HG03103 (cell line): ENCODE measurements at regions not wholly inside any gene's neighbourhood (a gene's known extent, or its start where the extent isn't known, plus 50 kb on each side); places are given as distances from the start of the nearest gene placed in this dataset.
"Not testable (repeated sequence)": the region's sequence is repeated elsewhere in the genome, so short reads cannot be mapped to it uniquely, and the experiment has no call there.

Experiments used
- ATAC-seq: cut with Tn5 transposase; IDR thresholded peaks from one replicate; pipeline ENCODE4 v1.9.1; 2021; ENCODE audit warnings: low read depth; ENCODE audit not compliant: unreplicated experiment

DNA sequence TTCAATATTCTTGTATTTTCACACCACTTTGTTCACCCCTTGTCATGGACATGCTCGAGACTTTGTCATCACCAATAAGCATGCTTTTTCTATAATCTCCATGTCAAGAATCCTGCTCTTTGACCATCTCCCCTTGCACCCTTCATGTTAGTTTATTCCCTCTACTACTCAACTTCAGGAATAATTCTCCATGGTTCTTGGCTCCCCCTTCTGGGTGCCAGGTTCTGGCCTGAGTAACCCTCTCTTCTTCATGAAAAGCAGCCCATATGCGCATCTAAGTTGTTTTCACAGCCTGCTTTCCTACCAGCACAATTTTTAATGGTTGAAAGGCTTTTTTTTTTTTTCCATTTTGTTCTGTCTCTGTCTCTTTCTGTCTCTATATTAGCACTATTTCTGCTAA, 160.7 kb downstream of the LEPR start:
- ATAC-seq = no peak

DNA sequence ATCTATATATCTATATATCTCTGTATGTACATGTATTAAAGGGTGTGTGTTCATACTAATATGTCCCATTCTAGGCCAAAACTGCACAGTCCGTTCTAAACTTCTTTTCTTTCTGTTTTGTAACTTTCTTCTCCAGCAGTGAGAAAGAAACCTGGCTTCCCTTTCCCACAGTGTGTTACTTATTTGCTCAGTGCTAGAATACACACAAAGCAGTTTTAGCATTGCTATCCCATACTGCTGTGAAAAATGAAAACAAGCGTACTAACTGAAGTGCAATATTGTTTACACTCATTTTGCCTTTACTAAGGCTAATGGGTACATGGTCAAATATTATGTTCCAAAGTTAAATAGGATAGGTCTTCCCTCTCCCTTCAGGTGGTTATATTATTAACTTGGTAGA, 163.9 kb downstream of the LEPR start:
- ATAC-seq = no peak

DNA sequence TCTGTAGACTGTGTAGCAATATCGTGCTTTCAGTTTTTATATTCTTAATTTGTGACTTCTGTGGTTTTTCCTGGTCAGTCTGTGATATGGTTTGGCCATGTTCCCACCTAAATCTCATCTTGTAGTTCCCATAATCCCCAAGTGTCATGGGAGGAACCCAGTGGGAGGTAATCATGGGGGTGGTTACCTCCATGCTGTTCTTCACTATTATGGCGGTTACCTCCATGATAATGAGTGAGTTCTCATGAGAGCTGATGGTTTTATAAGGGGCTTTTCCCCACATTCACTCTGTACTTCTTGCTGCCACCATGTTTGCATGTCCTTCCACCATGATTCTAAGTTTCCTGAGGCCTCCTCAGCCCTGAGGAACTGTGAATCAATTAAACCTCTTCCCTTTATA, 169.8 kb downstream of the LEPR start:
- no peak for ATAC-seq

DNA sequence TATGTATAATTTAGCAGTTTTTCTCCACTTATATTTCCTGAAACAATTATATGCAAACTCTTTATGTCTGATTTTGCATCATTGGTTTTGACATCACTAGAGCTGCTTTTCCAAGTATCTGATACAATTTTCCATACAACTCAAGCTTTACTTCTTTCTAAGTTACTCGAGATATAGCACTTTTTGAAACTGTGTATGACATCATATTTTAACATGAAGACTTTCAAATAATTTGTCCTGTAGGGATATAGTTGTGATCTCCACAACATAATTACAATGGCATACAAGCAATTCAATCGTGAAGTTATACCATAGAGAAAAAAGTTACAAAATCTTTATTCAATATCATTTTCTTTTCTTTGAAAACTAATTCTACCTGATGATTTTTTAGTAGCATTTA, 173.0 kb downstream of the LEPR start:
- ATAC-seq = no peak

DNA sequence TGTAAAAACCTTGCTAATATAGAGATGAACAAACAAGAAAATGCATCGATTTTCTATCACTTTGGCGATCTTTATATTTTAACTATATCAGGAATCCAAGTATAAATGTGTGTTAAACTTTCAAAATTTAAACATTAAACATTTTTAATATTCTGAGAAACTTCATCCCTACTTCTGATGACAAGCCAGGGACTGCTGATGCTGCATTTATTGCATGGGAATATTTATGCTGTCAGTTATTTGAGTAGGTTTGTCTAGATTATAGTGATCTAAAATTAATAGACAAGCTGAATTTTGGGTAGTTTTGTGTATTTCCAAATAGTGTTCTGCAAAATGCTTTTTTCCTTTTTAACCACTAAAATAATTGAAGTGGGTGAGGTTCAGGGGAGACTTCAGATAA, 175.3 kb downstream of the LEPR start:
- no peak for ATAC-seq

DNA sequence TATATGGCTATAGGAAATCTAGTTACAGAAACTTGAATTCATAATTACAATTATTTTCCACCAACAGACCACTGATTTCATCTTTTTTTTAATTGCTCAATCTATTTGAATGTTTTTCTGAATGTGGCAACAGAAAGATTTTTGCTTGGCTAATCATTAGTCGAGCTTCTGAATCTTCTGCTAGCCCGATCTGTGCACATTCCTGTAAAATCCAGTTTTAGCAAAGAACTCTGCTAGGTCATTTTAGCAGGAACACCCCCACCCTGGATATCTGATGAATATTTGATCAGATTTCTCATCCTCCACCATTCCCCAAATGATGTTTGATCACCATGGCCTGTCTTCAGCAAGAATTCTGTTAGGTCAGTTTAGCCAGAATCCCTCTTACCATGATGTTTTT, 176.3 kb downstream of the LEPR start:
- ATAC-seq = no peak

DNA sequence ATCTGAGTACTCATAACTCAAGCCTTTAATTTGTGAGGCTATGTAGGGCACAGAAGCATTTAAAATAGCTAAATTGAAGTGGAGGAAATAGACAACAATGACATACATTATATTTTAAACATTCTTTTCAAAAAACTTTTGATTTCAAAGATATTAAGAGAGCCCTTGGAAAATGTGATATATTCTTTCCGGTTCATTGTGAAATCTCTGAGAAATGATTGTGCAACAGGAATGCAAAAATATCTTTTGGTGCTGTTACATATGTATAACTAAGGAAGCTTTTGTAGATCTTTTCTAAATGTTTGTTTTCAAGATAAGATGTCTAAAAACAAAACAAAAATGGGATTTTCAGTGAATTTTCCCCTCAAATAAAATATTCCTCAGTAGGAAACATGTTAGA, 185.2 kb downstream of the LEPR start:
- no peak for ATAC-seq

DNA sequence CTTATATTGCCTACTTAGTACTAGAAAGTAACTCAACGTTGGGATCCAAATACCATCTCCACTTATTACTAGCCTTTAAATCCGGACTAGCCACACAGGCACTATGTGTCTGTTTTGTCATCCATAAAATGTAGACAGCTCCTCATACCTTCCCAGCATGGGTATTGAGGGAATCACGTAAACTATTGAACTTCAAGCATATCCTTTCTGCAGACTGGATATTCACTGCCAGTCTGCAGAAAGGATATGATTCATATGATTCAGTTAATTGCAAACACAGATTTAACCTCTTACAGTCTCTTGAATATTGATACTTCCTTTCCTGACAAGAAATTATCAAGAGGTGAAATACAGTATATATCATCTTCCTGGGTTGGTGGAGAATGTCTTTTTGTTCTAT, 186.0 kb downstream of the LEPR start:
- no peak for ATAC-seq

DNA sequence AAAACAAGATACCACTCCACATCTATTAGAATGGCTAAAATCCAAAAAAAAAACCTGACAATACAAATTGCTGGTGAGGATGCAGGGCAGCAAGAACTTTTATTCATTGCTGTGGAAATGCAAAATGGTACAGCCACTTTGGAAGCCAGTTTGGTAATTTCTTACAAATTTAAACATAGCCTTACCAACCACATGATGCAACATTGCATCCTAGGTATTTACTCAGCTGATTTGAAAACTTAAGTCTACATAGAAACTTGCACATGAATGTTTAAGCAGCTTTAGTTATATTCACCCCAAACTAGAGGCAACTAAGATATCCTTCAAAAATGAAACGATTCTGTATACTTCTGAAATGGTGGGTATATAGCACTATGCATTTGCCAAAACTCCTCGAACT, 178.8 kb upstream of the PDE4B start:
- ATAC-seq = no peak

DNA sequence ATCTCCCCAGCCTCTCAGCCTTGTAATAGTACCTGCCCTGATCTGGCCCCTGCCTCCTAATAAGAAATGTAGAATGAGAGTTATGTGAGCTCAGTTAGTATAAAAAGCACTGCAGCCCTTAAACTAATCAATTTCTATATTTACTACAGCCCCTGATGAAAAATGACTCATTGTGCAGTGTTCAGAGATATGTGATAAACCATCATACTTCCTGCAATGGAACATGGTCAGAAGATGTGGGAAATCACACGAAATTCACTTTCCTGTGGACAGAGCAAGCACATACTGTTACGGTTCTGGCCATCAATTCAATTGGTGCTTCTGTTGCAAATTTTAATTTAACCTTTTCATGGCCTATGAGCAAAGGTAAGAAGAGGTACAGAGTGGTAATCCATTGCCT, 176.8 kb upstream of the PDE4B start:
- no peak for ATAC-seq

DNA sequence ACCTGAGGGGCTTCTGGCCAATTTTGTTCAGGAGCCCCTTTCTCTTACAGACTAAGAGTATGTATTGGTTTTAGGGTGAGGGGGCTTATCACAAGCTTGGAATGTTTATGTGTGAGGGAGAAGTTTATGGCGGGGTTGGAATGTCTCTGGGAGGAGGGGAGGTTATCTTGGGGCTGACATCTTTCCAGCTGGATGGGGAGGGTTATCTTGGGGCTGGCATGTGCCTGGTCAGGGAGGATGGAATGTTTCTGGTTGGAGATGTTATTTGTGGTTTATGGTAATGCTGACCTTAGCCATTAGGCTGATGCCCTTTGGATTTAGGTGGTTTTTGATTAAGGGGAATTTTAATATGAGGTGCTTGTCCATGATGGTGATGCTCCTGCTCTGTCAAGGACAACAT, 171.0 kb upstream of the PDE4B start:
- not testable (repeated sequence) for ATAC-seq

DNA sequence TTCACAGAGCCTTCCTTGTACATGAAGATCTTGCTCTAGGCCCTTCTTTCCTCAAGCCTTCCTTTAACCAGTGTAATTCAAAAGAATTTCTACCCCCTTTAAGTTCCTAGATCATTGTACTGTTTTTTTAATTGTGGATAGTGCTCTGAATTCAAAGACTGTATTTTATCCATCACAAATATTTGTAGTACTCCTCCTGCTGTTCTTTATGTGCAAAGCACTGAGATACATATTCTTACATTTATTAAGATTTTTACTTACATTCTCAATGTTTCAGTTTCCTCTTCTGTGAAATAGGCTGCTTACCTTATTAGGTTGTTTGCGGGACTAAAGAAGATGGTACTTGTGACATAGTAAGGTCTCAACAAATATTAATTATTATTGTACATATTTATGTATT, 168.8 kb upstream of the PDE4B start:
- ATAC-seq = no peak

DNA sequence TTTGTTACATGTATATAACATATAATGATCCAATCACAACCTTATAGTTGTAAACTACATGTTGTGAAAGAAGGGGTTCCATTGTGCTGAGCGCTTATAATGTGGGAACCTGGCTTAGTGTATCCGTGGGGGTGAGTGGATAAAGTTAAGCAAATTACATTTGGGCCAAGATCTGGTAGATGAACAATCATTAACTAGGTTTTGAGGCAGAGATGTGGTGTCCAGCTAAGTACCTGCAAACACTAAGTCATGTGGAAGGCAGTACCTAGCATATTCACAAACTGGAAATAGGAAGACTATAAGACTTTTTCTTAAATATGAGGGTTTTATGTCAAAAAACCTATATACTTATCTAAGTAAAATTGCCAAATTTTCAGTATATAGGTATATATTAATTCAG, 167.2 kb upstream of the PDE4B start:
- no peak for ATAC-seq

DNA sequence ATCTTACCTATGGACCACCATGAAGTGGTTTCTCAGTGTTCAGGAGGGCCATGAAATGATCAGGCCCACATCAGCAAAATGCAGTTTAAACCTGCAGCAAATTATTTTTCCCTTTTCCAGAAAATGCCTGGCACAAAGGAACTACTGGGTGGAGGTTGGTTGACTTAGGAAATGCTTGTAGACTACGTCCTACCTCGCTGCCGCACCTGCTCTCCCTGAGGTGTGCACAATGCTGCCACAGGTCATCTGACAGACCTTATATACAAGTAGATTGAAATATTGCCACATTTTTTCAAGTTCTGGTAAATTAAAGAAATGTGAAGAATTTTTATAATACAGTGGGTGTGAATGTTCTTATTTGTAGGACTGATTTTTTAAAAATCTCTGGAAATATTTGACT, 166.7 kb upstream of the PDE4B start:
- no peak for ATAC-seq

DNA sequence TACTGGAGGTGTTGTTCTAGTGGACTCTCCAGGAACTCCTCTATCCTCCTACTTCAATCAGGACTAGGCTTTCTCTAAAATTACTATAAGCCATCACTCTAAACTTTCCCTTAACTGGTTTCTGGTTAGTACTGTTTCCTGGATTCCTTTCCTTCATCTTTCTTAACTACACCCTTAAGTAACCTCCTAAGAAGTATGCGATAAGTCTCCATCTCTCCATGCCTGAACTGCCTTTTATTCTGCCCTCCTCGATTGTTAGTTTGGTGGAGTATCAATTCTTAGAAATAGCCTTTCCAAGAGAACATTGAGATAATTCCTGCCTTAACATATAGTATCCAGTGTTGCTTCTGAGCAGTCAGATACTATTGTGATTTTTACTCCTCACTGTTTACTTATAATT, 162.9 kb upstream of the PDE4B start:
- ATAC-seq = no peak

DNA sequence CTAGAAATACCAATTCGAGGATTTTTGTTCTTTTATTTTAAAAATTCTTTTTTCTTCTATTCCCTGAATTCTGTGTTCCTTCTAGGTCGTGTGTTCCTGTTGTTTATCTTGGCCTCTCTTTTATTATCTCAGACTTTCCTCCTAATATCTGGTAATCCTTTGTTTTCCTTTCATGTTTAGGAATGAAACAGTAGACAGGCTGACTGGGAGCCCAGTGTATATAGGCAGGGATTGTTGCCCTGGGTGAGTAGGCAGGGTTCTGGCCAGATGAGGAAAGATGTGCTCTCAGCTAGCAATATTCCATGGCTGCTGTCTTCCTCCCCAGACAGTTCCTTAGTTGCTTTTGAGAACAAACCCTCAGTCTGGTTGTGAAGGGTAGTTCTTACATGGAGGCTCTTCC, 161.8 kb upstream of the PDE4B start:
- ATAC-seq = no peak

DNA sequence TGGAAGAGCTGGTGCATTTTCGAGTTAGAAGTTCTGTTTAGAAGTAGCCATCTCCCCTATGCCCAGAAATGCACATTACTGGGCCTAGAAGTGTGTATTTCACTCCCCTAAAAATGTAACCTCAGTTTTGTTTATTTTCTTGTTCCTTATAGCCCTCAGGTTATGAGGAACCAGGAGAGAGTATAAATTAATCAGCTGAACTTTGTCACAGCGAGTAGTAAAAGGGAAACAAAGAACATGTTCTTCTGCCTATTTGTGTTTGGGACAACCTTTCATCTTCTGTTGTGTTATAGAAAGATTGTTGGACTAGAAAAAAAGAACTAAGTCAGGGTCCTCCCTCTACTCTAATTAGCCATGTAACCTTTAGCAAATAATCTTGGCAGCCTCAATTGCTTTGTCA, 160.5 kb upstream of the PDE4B start:
- ATAC-seq = no peak

DNA sequence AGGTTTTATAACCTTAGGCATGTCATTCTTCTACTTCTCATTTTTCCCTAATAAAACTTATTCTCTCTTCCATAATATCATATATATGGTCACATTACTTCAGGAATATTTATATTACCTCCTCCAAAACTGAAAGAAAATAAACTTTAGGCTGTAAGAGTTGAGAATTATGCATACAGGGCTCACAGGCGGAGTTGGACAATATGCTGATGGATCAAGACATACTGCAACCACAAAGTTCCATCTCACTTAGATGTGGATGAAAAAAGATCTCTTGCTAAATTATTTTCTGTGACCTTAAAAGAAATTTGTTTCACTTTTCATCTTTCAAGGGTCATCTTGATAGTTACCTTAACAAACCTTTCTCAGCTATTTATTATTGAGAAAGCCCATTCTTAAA, 152.6 kb upstream of the PDE4B start:
- ATAC-seq = no peak

DNA sequence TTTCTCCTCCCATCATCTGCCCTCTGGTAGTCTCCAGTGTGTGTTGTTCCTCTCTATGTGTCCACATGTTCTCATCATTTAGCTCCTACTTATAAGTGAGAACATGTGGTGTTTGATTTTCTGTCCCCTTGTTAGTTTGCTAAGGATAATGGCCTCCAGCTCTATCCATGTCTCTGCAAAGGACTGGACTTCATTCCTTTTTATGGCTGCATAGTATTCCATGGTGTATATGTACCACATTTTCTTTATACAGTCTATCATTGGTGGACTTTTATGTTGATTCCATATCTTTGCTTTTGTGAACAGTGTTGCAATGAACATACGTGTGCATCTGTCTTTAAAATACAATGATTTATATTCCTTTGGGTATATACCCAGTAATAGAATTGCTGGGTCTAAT, 143.5 kb upstream of the PDE4B start:
- ATAC-seq = not testable (repeated sequence)

DNA sequence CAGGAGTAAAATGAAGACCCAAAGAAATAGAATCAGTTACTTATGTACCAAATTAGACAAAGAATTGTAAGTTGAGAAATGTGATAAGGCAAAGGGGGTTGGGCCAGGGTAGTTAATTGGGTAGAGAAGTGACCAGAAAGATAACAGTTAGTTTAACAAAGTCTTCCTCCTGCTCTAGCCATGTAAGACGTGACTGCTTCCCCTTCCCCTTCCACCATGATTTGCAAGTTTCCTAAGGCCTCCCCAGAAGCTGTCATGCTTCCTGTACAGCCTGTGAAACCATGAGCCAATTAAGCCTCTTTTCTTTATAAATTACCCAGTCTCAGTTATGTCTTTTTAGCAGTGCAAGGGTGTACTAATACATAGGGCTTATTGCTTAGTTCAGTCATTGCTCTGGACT, 142.0 kb upstream of the PDE4B start:
- ATAC-seq = no peak

DNA sequence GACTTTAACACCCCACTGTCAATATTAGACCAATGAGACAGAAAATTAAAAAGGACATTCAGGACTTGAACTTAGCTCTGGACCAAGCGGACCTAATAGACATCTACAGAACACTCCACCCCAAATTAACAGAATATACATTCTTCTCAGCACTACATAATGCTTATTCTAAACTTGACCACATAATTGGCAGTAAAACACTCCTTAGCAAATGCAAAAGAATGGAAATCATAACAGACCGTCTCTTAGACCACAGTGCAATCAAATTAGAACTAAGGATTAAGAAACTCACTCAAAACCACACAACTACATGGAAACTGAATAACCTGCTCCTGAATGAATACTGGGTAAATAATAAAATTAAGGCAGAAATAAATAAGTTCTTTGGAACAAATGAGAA, 138.2 kb upstream of the PDE4B start:
- ATAC-seq = not testable (repeated sequence)

DNA sequence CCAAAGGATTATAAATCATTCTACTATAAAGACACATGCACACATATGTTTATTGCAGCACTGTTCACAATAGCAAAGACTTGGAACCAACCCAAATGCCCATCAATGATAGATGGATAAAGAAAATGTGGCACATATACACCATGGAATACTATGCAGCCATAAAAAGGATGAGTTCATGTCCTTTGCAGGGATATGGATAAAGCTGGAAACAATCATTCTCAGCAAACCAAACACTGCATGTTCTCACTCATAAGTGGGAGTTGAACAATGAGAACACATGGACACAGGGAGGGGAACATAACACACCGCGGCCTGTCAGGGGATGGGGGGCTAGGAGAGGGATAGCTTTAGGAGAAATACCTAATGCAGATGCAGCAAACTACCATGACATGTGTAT, 135.1 kb upstream of the PDE4B start:
- ATAC-seq = not testable (repeated sequence)

DNA sequence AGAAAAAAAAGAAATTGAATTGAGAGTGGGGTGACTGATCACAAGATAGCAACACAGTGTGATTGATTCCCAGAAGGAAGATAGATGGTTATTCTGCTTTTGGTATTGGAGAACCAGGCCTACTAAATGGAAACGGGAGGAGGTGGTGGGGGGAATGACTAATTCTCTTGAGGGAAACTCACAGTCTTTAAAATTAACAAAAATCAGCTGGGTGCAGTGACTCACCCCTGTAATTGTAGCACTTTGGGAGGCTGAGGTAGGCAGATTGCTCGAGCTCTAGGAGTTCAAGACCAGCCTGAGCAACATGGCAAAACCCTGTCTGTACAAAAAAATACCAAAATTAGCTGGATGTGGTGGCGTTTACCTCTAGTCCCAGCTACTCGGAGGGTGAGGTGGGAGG, 134.6 kb upstream of the PDE4B start:
- no peak for ATAC-seq

DNA sequence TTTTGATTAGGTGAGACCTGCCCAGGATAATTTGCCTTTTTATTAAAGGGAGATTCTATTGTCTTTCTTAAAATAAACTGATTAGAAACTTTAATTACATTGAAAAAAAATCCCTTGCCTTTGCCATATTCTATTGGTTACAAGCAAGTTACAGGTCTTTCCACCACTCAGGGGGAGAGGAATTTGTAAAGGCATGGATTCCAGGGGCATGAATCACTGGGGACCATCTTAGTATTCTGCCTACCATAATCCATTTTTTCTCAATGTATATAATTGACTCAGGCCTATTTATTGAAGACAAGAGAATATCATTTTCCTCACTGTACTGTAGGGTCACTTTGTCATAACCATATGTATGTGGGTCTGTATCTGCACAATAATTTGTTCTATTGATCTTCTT, 124.3 kb upstream of the PDE4B start:
- ATAC-seq = no peak
